Right atrium auricular region (tissue), 2 donors: ENCODE measurements at regions not wholly inside any gene's neighbourhood (a gene's known extent, or its start where the extent isn't known, plus 50 kb on each side); places are given as distances from the start of the nearest gene placed in this dataset.
A peak's percentile ranks its signal among the peaks of the same experiment; 100 is the strongest.

Experiments
- DNase-seq: peaks from one replicate; pipeline ENCODE4 v3.0.0-alpha.2; 2019; ENCODE audit warnings: low spot score
- H3K27ac ChIP-seq, 2 donors: fragments of 200-600 bp; sonication (generic); 1 replicate in 1 of 2; 2 replicates in 1 of 2; pipeline ENCODE4 v1.5.1; 2016 to 2019
- H3K27me3 ChIP-seq, 2 donors: fragments of 200-600 bp; sonication (generic); one replicate each; pipeline versions ENCODE4 v1.5.1 to v1.6.0; 2017 to 2019
- H3K36me3 ChIP-seq: fragments of 200-600 bp; sonication (generic); one replicate; pipeline ENCODE4 v1.5.1; 2016
- H3K4me1 ChIP-seq, 2 donors: fragments of 200-600 bp; sonication (generic); one replicate each; pipeline versions ENCODE4 v1.5.1 to v1.6.0; 2017 to 2019
- H3K4me3 ChIP-seq, 2 donors: fragments of 200-600 bp; sonication (generic); 1 replicate in 1 of 2; 2 replicates in 1 of 2; pipeline ENCODE4 v1.5.1; 2017 to 2019; ENCODE audit warnings: mild to moderate bottlenecking in 1 of 2, moderate library complexity in 1 of 2
- H3K9me3 ChIP-seq, 2 donors: fragments of 200-600 bp; sonication (generic); one replicate each; pipeline ENCODE4 v1.5.1; 2019
- CTCF ChIP-seq, 2 donors: fragments of 200-600 bp; sonication (generic); IDR thresholded peaks; one replicate each; pipeline ENCODE4 v1.5.1; 2019; ENCODE audit warnings: antibody characterized with exemption in 2 of 2

DNA sequence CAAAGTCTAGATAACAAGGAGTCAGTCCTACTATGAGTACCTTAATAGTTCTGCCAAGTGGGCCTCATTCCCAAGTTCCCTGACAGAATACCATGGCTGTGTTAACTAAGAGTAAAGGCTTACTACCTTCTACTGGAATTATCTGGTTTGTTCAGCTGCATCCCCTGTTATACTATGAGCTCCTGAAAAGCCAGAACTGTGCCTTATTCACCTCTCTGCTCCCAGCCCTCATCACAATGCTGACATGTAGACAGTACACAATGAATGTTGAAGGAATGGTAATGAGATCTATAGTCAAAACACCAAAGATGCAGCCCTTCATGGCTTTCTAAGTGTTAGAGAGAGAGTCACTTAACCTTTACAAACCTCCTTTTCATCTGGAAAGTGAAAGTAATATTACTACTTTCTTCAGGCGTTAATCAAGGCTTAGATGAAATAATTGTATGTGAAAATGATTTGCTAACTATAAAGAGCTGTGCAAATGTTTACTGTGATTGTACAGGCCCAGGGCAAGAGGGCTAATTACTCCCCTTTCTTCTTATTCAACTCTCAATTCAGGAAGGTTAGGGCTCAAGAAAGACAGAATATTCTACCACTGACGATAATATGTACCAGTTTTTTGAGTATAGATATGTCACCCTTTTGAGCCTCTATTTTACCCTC is 70.3 kb upstream of the MROH9 start:
- Histone ChIP-seq H3K4me1 (peaks cover 0 to 19% of the 10 kb centered on the region in 2 donors), H3K9me3 (no peaks in the 10 kb centered on the region), H3K27me3 (no peaks in the 10 kb centered on the region), H3K4me3 (no peak overlapping the region), H3K27ac (peak overlapping the region in 1 of 2 donors; percentile 43), H3K36me3 (no peaks in the 10 kb centered on the region)
- DNase-seq, result no peak
- TF ChIP-seq CTCF (IDR thresholded peaks at IDR 0.05), result no peak

DNA sequence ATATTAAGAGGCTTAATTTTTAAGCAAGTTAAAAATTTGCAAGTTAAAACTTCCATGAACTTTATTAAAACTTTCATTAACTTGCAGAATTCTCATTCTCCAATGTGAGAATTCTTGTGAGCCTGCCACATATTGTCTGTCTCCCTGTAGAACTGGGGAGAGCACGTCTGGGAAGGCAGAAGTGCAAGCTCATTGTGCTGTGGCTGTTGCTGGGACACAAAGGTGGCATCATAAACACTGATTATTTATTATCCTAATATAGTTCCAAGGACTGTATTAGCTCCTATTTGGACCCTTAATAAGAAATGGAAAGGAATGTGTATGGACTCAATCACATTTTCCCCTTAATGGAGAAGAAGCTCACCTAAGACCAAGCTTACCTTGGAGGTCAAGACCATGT is 68.7 kb upstream of the MROH9 start:
- TF ChIP-seq CTCF (IDR thresholded peaks at IDR 0.05), result no peak
- no peak for DNase-seq
- Histone ChIP-seq H3K9me3 (no peaks in the 10 kb centered on the region), H3K27ac (peak overlapping the region in 1 of 2 donors; percentile 9), H3K4me1 (peaks cover 0 to 23% of the 10 kb centered on the region in 2 donors), H3K27me3 (no peaks in the 10 kb centered on the region), H3K4me3 (no peak overlapping the region), H3K36me3 (no peaks in the 10 kb centered on the region)

GRCh38 chr1:170871868-170872267 is 63.5 kb upstream of the MROH9 start:
- no peak for DNase-seq
- Histone ChIP-seq H3K9me3 (no peaks in the 10 kb centered on the region), H3K36me3 (no peaks in the 10 kb centered on the region), H3K27ac (peak overlapping the region in 1 of 2 donors; percentile 19), H3K27me3 (no peaks in the 10 kb centered on the region), H3K4me1 (peaks cover 0 to 23% of the 10 kb centered on the region in 2 donors), H3K4me3 (no peak overlapping the region)
- no peak for TF ChIP-seq CTCF (IDR thresholded peaks at IDR 0.05)

GRCh38 chr1:170872663-170873062 is 62.7 kb upstream of the MROH9 start:
- no peak for TF ChIP-seq CTCF (IDR thresholded peaks at IDR 0.05)
- H3K4me1 ChIP-seq, result peaks cover 0 to 15% of the 10 kb centered on the region in 2 donors
- no peak for DNase-seq
- H3K36me3 ChIP-seq, result no peaks in the 10 kb centered on the region
- no peak overlapping the region for H3K4me3 ChIP-seq
- H3K27ac ChIP-seq, result peak overlapping the region in 1 of 2 donors; percentile 19
- H3K9me3 ChIP-seq, result no peaks in the 10 kb centered on the region
- no peaks in the 10 kb centered on the region for H3K27me3 ChIP-seq

- TF ChIP-seq CTCF (IDR thresholded peaks at IDR 0.05), result no peak
- no peaks in the 10 kb centered on the region for H3K9me3 ChIP-seq
- DNase-seq, result no peak
These were observed 60.7 kb upstream of the MROH9 start for GRCh38 chr1:170874671-170875070.

More at GRCh38 chr1:170874671-170875070, 60.7 kb upstream of the MROH9 start:
- Histone ChIP-seq H3K27ac (no peak overlapping the region), H3K27me3 (no peaks in the 10 kb centered on the region), H3K4me1 (peaks cover 0 to 12% of the 10 kb centered on the region in 2 donors), H3K4me3 (no peak overlapping the region), H3K36me3 (no peaks in the 10 kb centered on the region)
